T-helper 1 cell treated with Interleukin-12 subunit alpha and Interleukin-12 subunit beta and Interleukin-4 antibody, amounts not matched to agents 30 μg/mL and 1 μg/mL, for 36 hours (primary cell): ENCODE measurements at regions not wholly inside any gene's neighbourhood (a gene's known extent, or its start where the extent isn't known, plus 50 kb on each side); places are given as distances from the start of the nearest gene placed in this dataset.

Experiments used
- H3K27ac Mint-ChIP-seq: one replicate; pipeline ENCODE4 v1.8.0; 2021; ENCODE audit warnings: mild to moderate bottlenecking, mixed read lengths
- H3K27me3 Mint-ChIP-seq: one replicate; pipeline ENCODE4 v1.8.0; 2021; ENCODE audit warnings: low read depth, mixed read lengths
- H3K36me3 Mint-ChIP-seq: one replicate; pipeline ENCODE4 v1.8.0; 2021; ENCODE audit warnings: low read depth, mixed read lengths
- H3K4me1 Mint-ChIP-seq: one replicate; pipeline ENCODE4 v1.8.0; 2021; ENCODE audit warnings: low read depth, mixed read lengths
- H3K4me3 Mint-ChIP-seq: one replicate; pipeline ENCODE4 v1.8.0; 2021; ENCODE audit warnings: mild to moderate bottlenecking, moderate library complexity, mixed read lengths
- H3K9me3 Mint-ChIP-seq: one replicate; pipeline ENCODE4 v1.8.0; 2021; ENCODE audit warnings: mixed read lengths

GRCh38 chr5:163968651-163969050 lies 463.2 kb downstream of the MAT2B start:
- Mint-ChIP-seq H3K4me3 (no peak overlapping the region), H3K9me3 (peaks cover 5% of the 10 kb centered on the region), H3K4me1 (no peaks in the 10 kb centered on the region), H3K36me3 (no peaks in the 10 kb centered on the region), H3K27ac (no peak overlapping the region), H3K27me3 (no peaks in the 10 kb centered on the region)

- H3K9me3 Mint-ChIP-seq, result peaks cover 5% of the 10 kb centered on the region
- H3K27ac Mint-ChIP-seq, result no peak overlapping the region
- H3K4me3 Mint-ChIP-seq, result no peak overlapping the region
- H3K36me3 Mint-ChIP-seq, result no peaks in the 10 kb centered on the region
- no peaks in the 10 kb centered on the region for H3K4me1 Mint-ChIP-seq
- H3K27me3 Mint-ChIP-seq, result no peaks in the 10 kb centered on the region
Observed at GRCh38 chr5:163976696-163977095, 471.3 kb downstream of the MAT2B start.

GRCh38 chr5:163978897-163979296 lies 473.5 kb downstream of the MAT2B start:
- Mint-ChIP-seq H3K4me3 (no peak overlapping the region), H3K9me3 (peaks cover 4% of the 10 kb centered on the region), H3K36me3 (no peaks in the 10 kb centered on the region), H3K27me3 (no peaks in the 10 kb centered on the region), H3K27ac (no peak overlapping the region), H3K4me1 (no peaks in the 10 kb centered on the region)

- Mint-ChIP-seq H3K4me1 (no peaks in the 10 kb centered on the region), H3K4me3 (no peak overlapping the region), H3K27me3 (no peaks in the 10 kb centered on the region), H3K36me3 (no peaks in the 10 kb centered on the region), H3K9me3 (peaks cover 7% of the 10 kb centered on the region), H3K27ac (no peak overlapping the region)
Observed at GRCh38 chr5:163988566-163988965, 483.1 kb downstream of the MAT2B start.

GRCh38 chr5:163993126-163993525 lies 487.7 kb downstream of the MAT2B start:
- peaks cover 6% of the 10 kb centered on the region for H3K9me3 Mint-ChIP-seq
- H3K27ac Mint-ChIP-seq, result no peak overlapping the region
- no peaks in the 10 kb centered on the region for H3K36me3 Mint-ChIP-seq
- no peaks in the 10 kb centered on the region for H3K4me1 Mint-ChIP-seq
- no peaks in the 10 kb centered on the region for H3K27me3 Mint-ChIP-seq
- H3K4me3 Mint-ChIP-seq, result no peak overlapping the region

- H3K36me3 Mint-ChIP-seq, result no peaks in the 10 kb centered on the region
- H3K27ac Mint-ChIP-seq, result no peak overlapping the region
- peaks cover 6% of the 10 kb centered on the region for H3K9me3 Mint-ChIP-seq
- no peaks in the 10 kb centered on the region for H3K4me1 Mint-ChIP-seq
- no peaks in the 10 kb centered on the region for H3K27me3 Mint-ChIP-seq
- no peak overlapping the region for H3K4me3 Mint-ChIP-seq
Observed at GRCh38 chr5:163995206-163995605, 489.8 kb downstream of the MAT2B start.

- H3K9me3 Mint-ChIP-seq, result peaks cover 6% of the 10 kb centered on the region
- H3K4me3 Mint-ChIP-seq, result no peak overlapping the region
Observed at GRCh38 chr5:163997965-163998364, 492.5 kb downstream of the MAT2B start.

GRCh38 chr5:164000241-164000640 lies 494.8 kb downstream of the MAT2B start:
- H3K4me3 Mint-ChIP-seq, result no peak overlapping the region
- H3K36me3 Mint-ChIP-seq, result no peaks in the 10 kb centered on the region
- no peaks in the 10 kb centered on the region for H3K4me1 Mint-ChIP-seq
- no peak overlapping the region for H3K27ac Mint-ChIP-seq
- no peaks in the 10 kb centered on the region for H3K27me3 Mint-ChIP-seq
- peaks cover 6% of the 10 kb centered on the region for H3K9me3 Mint-ChIP-seq

More at GRCh38 chr5:163997965-163998364, 492.5 kb downstream of the MAT2B start:
- no peaks in the 10 kb centered on the region for H3K36me3 Mint-ChIP-seq
- H3K27ac Mint-ChIP-seq, result no peak overlapping the region
- no peaks in the 10 kb centered on the region for H3K27me3 Mint-ChIP-seq
- H3K4me1 Mint-ChIP-seq, result no peaks in the 10 kb centered on the region

GRCh38 chr5:164000819-164001218 lies 495.4 kb downstream of the MAT2B start:
- no peaks in the 10 kb centered on the region for H3K4me1 Mint-ChIP-seq
- no peaks in the 10 kb centered on the region for H3K36me3 Mint-ChIP-seq
- H3K27ac Mint-ChIP-seq, result no peak overlapping the region
- H3K27me3 Mint-ChIP-seq, result no peaks in the 10 kb centered on the region
- peaks cover 3% of the 10 kb centered on the region for H3K9me3 Mint-ChIP-seq
- no peak overlapping the region for H3K4me3 Mint-ChIP-seq

GRCh38 chr5:164002214-164002613 lies 496.8 kb downstream of the MAT2B start:
- no peaks in the 10 kb centered on the region for H3K9me3 Mint-ChIP-seq
- no peaks in the 10 kb centered on the region for H3K27me3 Mint-ChIP-seq
- H3K36me3 Mint-ChIP-seq, result no peaks in the 10 kb centered on the region

GRCh38 chr5:164002628-164003027 lies 497.2 kb downstream of the MAT2B start:
- no peaks in the 10 kb centered on the region for H3K4me1 Mint-ChIP-seq
- H3K4me3 Mint-ChIP-seq, result no peak overlapping the region
- no peak overlapping the region for H3K27ac Mint-ChIP-seq
- no peaks in the 10 kb centered on the region for H3K36me3 Mint-ChIP-seq
- H3K27me3 Mint-ChIP-seq, result no peaks in the 10 kb centered on the region
- no peaks in the 10 kb centered on the region for H3K9me3 Mint-ChIP-seq

More at GRCh38 chr5:164002214-164002613, 496.8 kb downstream of the MAT2B start:
- H3K4me1 Mint-ChIP-seq, result no peaks in the 10 kb centered on the region
- H3K27ac Mint-ChIP-seq, result no peak overlapping the region
- H3K4me3 Mint-ChIP-seq, result no peak overlapping the region

GRCh38 chr5:164005071-164005470 lies 499.7 kb downstream of the MAT2B start:
- Mint-ChIP-seq H3K36me3 (no peaks in the 10 kb centered on the region), H3K4me3 (no peak overlapping the region), H3K27me3 (no peaks in the 10 kb centered on the region), H3K27ac (no peak overlapping the region), H3K4me1 (no peaks in the 10 kb centered on the region), H3K9me3 (no peaks in the 10 kb centered on the region)

- Mint-ChIP-seq H3K27me3 (no peaks in the 10 kb centered on the region), H3K4me3 (no peak overlapping the region), H3K9me3 (no peaks in the 10 kb centered on the region), H3K27ac (no peak overlapping the region), H3K4me1 (no peaks in the 10 kb centered on the region), H3K36me3 (no peaks in the 10 kb centered on the region)
Observed at GRCh38 chr5:164007064-164007463, 501.6 kb downstream of the MAT2B start.

GRCh38 chr5:164009621-164010020 lies 504.2 kb downstream of the MAT2B start:
- H3K36me3 Mint-ChIP-seq, result no peaks in the 10 kb centered on the region
- no peaks in the 10 kb centered on the region for H3K9me3 Mint-ChIP-seq
- H3K4me3 Mint-ChIP-seq, result no peak overlapping the region
- H3K27ac Mint-ChIP-seq, result no peak overlapping the region
- no peaks in the 10 kb centered on the region for H3K4me1 Mint-ChIP-seq
- H3K27me3 Mint-ChIP-seq, result no peaks in the 10 kb centered on the region

GRCh38 chr5:164010900-164011299 lies 505.5 kb downstream of the MAT2B start:
- Mint-ChIP-seq H3K36me3 (no peaks in the 10 kb centered on the region), H3K27ac (no peak overlapping the region), H3K9me3 (no peaks in the 10 kb centered on the region), H3K27me3 (no peaks in the 10 kb centered on the region), H3K4me1 (no peaks in the 10 kb centered on the region), H3K4me3 (no peak overlapping the region)

GRCh38 chr5:164012371-164012770 lies 507.0 kb downstream of the MAT2B start:
- Mint-ChIP-seq H3K36me3 (no peaks in the 10 kb centered on the region), H3K27ac (no peak overlapping the region)

More at GRCh38 chr5:164012371-164012770, 507.0 kb downstream of the MAT2B start:
- Mint-ChIP-seq H3K4me1 (no peaks in the 10 kb centered on the region), H3K27me3 (no peaks in the 10 kb centered on the region), H3K4me3 (no peak overlapping the region), H3K9me3 (no peaks in the 10 kb centered on the region)
